ENCODE measurements at regions not wholly inside any gene's neighbourhood (a gene's known extent, or its start where the extent isn't known, plus 50 kb on each side); places are given as distances from the start of the nearest gene placed in this dataset.

DNA sequence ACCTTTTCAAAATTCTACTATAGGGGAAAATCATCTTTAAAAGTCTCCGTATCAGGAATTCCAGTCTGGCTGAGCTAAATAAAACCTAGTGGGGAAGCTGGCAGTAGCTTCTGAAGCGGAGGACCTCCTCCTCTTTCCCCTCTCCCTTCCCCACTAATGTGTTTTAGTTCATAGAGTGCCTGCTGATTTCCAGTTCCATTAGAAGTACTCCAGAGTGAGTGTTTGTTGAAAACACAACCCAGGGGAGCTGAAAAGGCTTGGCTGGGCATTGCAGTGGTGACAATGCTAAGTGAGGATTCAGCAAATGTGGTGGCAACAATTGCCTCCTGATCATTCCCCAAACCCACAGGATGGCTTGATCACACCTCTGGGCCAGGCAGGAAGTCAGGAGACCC lies 144.2 kb upstream of the FRMD6 start:
- no peaks in the 10 kb centered on the region for H3K27me3 ChIP-seq (ENCODE audit: insufficient read depth, poor library complexity, severe bottlenecking)
- no peak overlapping the region for H3K4me3 ChIP-seq (replicated peaks; ENCODE audit: insufficient read depth, low read length)
- no peak overlapping the region for H3K27ac ChIP-seq (replicated peaks)
- TF ChIP-seq, protein P1, sequence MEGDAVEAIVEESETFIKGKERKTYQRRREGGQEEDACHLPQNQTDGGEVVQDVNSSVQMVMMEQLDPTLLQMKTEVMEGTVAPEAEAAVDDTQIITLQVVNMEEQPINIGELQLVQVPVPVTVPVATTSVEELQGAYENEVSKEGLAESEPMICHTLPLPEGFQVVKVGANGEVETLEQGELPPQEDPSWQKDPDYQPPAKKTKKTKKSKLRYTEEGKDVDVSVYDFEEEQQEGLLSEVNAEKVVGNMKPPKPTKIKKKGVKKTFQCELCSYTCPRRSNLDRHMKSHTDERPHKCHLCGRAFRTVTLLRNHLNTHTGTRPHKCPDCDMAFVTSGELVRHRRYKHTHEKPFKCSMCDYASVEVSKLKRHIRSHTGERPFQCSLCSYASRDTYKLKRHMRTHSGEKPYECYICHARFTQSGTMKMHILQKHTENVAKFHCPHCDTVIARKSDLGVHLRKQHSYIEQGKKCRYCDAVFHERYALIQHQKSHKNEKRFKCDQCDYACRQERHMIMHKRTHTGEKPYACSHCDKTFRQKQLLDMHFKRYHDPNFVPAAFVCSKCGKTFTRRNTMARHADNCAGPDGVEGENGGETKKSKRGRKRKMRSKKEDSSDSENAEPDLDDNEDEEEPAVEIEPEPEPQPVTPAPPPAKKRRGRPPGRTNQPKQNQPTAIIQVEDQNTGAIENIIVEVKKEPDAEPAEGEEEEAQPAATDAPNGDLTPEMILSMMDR (IDR thresholded peaks at IDR 0.05; ENCODE audit: insufficient read depth, low read length) = no peak
- TF ChIP-seq GABPA (IDR thresholded peaks at IDR 0.05; ENCODE audit: low read depth) (no peak), POLR2AphosphoS5 (IDR thresholded peaks at IDR 0.05; ENCODE audit: low read depth) (no peak), SPI1 (IDR thresholded peaks at IDR 0.05; ENCODE audit: borderline replicate concordance, low read depth) (no peak)
- TF ChIP-seq, protein P2, sequence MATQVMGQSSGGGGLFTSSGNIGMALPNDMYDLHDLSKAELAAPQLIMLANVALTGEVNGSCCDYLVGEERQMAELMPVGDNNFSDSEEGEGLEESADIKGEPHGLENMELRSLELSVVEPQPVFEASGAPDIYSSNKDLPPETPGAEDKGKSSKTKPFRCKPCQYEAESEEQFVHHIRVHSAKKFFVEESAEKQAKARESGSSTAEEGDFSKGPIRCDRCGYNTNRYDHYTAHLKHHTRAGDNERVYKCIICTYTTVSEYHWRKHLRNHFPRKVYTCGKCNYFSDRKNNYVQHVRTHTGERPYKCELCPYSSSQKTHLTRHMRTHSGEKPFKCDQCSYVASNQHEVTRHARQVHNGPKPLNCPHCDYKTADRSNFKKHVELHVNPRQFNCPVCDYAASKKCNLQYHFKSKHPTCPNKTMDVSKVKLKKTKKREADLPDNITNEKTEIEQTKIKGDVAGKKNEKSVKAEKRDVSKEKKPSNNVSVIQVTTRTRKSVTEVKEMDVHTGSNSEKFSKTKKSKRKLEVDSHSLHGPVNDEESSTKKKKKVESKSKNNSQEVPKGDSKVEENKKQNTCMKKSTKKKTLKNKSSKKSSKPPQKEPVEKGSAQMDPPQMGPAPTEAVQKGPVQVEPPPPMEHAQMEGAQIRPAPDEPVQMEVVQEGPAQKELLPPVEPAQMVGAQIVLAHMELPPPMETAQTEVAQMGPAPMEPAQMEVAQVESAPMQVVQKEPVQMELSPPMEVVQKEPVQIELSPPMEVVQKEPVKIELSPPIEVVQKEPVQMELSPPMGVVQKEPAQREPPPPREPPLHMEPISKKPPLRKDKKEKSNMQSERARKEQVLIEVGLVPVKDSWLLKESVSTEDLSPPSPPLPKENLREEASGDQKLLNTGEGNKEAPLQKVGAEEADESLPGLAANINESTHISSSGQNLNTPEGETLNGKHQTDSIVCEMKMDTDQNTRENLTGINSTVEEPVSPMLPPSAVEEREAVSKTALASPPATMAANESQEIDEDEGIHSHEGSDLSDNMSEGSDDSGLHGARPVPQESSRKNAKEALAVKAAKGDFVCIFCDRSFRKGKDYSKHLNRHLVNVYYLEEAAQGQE (IDR thresholded peaks at IDR 0.05; ENCODE audit: insufficient replicate concordance, low read depth) = no peak
- DNase-seq (ENCODE audit: low read depth in 1 of 2, low spot score in 1 of 2) = no peak

DNA sequence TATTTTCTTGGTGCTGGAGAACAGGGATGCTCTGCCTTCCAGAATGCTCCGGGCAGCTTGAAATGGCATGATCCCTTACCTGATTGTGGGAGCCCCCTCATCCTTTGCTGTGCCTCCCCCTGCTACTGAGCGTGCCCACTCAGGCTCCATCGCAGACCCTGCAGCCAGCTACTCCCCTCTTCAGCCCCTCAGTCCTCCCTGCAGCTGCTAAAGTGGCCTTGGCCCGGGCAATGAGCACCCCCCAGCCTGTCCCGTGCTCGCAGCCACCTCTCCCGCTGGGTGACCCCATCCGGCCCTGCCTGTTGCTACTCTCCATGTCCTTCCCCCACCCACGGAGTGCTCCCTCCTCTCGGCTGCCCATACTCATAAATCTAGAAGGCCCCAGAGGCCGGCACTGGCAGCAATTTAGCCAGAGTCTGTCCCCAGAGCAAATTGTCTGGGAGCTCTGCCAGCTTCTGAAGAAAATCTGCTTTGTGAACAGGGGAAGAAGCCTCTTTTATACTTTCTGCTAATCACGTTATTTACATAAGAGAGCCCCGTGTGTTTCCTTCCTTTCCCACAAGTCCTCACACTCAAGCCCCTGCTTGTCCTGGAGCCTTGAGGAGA lies 143.7 kb upstream of the FRMD6 start:
- Histone ChIP-seq H3K4me3 (replicated peaks; ENCODE audit: insufficient read depth, low read length) (no peak overlapping the region), H3K27me3 (ENCODE audit: insufficient read depth, poor library complexity, severe bottlenecking) (no peaks in the 10 kb centered on the region), H3K27ac (replicated peaks) (no peak overlapping the region)
- TF ChIP-seq POLR2AphosphoS5 (IDR thresholded peaks at IDR 0.05; ENCODE audit: low read depth) (no peak), GABPA (IDR thresholded peaks at IDR 0.05; ENCODE audit: low read depth) (no peak), SPI1 (IDR thresholded peaks at IDR 0.05; ENCODE audit: borderline replicate concordance, low read depth) (no peak)
- DNase-seq (ENCODE audit: low read depth in 1 of 2, low spot score in 1 of 2) = no peak

DNA sequence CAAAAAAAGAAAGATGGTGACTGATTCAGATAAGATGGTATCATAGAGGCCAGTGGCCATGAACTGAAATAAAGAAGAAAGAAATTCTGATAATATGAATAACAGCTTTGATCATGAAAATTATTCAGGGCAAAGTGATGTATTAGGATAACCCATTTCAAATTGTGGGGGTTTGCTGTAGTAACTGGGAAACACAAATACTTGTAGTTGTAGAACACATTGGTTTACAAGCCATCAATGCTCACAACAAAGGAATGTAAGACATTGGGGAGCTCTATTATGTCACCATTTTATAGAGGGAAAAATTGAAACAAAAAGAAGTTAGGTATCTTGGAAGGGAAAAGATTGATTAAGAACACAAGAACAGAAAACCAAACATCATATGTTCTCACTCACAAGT lies 140.4 kb upstream of the FRMD6 start:
- no peak for DNase-seq (ENCODE audit: low read depth in 1 of 2, low spot score in 1 of 2)
- H3K27ac ChIP-seq (replicated peaks) = no peak overlapping the region
- no peak for TF ChIP-seq POLR2AphosphoS5 (IDR thresholded peaks at IDR 0.05; ENCODE audit: low read depth)
- TF ChIP-seq SPI1 (IDR thresholded peaks at IDR 0.05; ENCODE audit: borderline replicate concordance, low read depth) = no peak
- no peak for TF ChIP-seq GABPA (IDR thresholded peaks at IDR 0.05; ENCODE audit: low read depth)
- TF ChIP-seq, protein P2 (IDR thresholded peaks at IDR 0.05; ENCODE audit: insufficient replicate concordance, low read depth) = no peak
- TF ChIP-seq, protein P1 (IDR thresholded peaks at IDR 0.05; ENCODE audit: insufficient read depth, low read length) = no peak
- no peaks in the 10 kb centered on the region for H3K27me3 ChIP-seq (ENCODE audit: insufficient read depth, poor library complexity, severe bottlenecking)
- no peak overlapping the region for H3K4me3 ChIP-seq (replicated peaks; ENCODE audit: insufficient read depth, low read length)

DNA sequence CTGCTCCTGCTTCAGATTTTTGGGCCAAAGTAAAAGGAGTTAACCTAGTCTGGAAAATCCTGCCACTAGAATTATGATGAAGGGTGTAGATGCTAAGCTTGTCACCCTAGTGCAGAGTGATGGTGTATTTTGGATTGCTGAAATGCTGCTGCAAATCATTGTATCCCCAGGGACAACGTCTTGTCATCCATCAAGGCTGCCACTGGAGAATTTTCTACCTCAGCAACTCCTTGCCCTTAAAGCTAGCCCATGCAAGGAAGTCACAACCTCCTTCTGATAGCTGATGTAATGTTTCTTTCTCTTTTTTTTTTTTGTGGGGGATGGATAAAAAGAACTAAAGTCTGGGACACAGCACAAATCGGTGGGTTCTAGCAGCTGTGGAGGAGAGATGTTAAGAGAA lies 139.4 kb upstream of the FRMD6 start:
- Histone ChIP-seq H3K27me3 (ENCODE audit: insufficient read depth, poor library complexity, severe bottlenecking) (no peaks in the 10 kb centered on the region), H3K4me3 (replicated peaks; ENCODE audit: insufficient read depth, low read length) (no peak overlapping the region), H3K27ac (replicated peaks) (no peak overlapping the region)
- TF ChIP-seq GABPA (IDR thresholded peaks at IDR 0.05; ENCODE audit: low read depth) = no peak
- no peak for TF ChIP-seq POLR2AphosphoS5 (IDR thresholded peaks at IDR 0.05; ENCODE audit: low read depth)
- TF ChIP-seq, protein P1 (IDR thresholded peaks at IDR 0.05; ENCODE audit: insufficient read depth, low read length) = no peak
- TF ChIP-seq, protein P2 (IDR thresholded peaks at IDR 0.05; ENCODE audit: insufficient replicate concordance, low read depth) = no peak
- TF ChIP-seq SPI1 (IDR thresholded peaks at IDR 0.05; ENCODE audit: borderline replicate concordance, low read depth) = no peak
- no peak for DNase-seq (ENCODE audit: low read depth in 1 of 2, low spot score in 1 of 2)
